ENCODE measurements at regions not wholly inside any gene's neighbourhood (a gene's known extent, or its start where the extent isn't known, plus 50 kb on each side); places are given as distances from the start of the nearest gene placed in this dataset.

GRCh38 chr2:41042343-41042742 lies 590.5 kb upstream of the SLC8A1 start:
- TF ChIP-seq, protein P1, sequence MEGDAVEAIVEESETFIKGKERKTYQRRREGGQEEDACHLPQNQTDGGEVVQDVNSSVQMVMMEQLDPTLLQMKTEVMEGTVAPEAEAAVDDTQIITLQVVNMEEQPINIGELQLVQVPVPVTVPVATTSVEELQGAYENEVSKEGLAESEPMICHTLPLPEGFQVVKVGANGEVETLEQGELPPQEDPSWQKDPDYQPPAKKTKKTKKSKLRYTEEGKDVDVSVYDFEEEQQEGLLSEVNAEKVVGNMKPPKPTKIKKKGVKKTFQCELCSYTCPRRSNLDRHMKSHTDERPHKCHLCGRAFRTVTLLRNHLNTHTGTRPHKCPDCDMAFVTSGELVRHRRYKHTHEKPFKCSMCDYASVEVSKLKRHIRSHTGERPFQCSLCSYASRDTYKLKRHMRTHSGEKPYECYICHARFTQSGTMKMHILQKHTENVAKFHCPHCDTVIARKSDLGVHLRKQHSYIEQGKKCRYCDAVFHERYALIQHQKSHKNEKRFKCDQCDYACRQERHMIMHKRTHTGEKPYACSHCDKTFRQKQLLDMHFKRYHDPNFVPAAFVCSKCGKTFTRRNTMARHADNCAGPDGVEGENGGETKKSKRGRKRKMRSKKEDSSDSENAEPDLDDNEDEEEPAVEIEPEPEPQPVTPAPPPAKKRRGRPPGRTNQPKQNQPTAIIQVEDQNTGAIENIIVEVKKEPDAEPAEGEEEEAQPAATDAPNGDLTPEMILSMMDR (IDR thresholded peaks at IDR 0.05; ENCODE audit: insufficient read depth, low read depth, low read length, missing control alignments), result no peak
- DNase-seq (ENCODE audit: low read depth), result no peak
- H3K4me3 ChIP-seq (ENCODE audit: low read depth, low read length), result no peak overlapping the region

DNA sequence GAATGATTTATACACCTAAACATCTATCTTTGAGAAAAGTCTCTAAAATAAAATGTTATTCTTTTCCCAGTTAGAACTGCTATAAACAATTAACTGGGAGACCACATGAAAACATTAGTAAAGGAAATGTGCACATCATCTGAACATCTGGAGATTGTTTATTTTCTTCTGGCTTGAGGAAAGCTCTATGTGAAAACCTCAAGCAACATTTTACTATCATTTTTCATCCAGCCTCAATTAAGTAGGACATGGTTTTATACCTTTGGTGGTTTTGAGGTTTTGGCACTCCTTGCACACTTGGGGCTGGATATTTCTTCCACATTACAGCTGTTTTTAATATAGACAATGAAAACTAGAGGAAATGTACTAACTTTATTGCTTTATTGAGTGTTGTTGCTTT lies 609.5 kb upstream of the SLC8A1 start:
- no peak for DNase-seq (ENCODE audit: low read depth)
- H3K4me3 ChIP-seq (ENCODE audit: low read depth, low read length), result no peak overlapping the region
- TF ChIP-seq, protein P1 (IDR thresholded peaks at IDR 0.05; ENCODE audit: insufficient read depth, low read depth, low read length, missing control alignments), result no peak

DNA sequence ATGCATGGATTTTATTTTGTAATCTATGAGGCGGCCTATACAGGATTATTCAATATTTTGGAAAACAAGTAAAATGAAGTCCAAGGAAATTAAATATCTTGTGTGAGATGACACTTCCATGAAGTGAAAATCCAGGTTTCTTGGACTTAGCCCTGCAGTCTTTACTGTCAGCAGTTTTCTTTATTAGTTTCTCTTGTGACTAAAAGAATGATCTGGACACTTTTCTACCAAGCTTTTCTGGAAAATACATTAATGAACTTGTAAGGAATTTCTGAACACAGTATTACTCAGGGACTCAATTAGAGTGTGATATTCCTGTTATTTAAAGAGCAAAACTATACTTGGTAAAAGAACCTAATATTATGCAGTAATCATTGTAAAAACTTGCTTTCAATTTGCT lies 610.4 kb upstream of the SLC8A1 start:
- TF ChIP-seq, protein P1 (IDR thresholded peaks at IDR 0.05; ENCODE audit: insufficient read depth, low read depth, low read length, missing control alignments), result no peak
- DNase-seq (ENCODE audit: low read depth), result no peak
- no peak overlapping the region for H3K4me3 ChIP-seq (ENCODE audit: low read depth, low read length)

DNA sequence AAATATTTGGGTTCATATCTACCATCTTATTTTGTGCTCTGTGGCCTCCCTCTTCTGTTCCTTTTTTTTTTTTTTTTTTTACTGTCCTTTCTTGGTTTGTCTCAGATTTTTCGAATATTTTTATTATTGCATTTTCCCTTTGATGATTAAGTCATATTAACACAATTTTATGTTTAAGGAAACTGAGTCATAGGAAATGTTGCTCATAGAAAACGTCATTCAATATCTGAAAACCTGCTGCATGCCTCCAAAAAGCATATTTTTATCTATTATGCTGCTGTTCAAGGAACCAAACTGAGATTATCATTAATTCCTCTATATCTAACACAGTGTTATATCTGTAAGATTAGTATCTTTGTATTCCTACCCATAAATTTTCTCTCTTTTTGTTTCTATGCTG lies 614.3 kb upstream of the SLC8A1 start:
- DNase-seq (ENCODE audit: low read depth), result no peak
- TF ChIP-seq, protein P1 (IDR thresholded peaks at IDR 0.05; ENCODE audit: insufficient read depth, low read depth, low read length, missing control alignments), result no peak
- no peak overlapping the region for H3K4me3 ChIP-seq (ENCODE audit: low read depth, low read length)

GRCh38 chr2:41068740-41069139 lies 616.9 kb upstream of the SLC8A1 start:
- H3K4me3 ChIP-seq (ENCODE audit: low read depth, low read length), result no peak overlapping the region
- no peak for DNase-seq (ENCODE audit: low read depth)
- TF ChIP-seq, protein P1 (IDR thresholded peaks at IDR 0.05; ENCODE audit: insufficient read depth, low read depth, low read length, missing control alignments), result no peak

DNA sequence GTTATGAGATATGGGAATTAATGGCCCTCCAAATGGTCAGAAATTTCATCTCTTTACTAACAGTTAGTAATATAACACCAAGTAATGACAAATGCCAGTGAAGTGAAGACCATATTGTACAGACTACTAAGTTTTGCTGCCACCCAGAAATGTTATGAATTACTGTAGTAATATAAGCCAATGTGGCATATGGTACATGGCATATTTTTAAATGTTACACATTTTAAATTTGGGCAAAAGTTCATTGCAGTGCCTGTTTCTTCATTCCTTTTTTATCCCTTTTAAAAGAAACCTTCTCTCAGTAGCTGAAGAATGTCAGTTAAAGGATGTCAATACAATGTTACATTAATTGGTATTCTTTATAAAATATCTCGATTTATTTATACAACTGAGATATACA lies 626.5 kb upstream of the SLC8A1 start:
- TF ChIP-seq, protein P1 (IDR thresholded peaks at IDR 0.05; ENCODE audit: insufficient read depth, low read depth, low read length, missing control alignments), result no peak
- no peak overlapping the region for H3K4me3 ChIP-seq (ENCODE audit: low read depth, low read length)
- no peak for DNase-seq (ENCODE audit: low read depth)

DNA sequence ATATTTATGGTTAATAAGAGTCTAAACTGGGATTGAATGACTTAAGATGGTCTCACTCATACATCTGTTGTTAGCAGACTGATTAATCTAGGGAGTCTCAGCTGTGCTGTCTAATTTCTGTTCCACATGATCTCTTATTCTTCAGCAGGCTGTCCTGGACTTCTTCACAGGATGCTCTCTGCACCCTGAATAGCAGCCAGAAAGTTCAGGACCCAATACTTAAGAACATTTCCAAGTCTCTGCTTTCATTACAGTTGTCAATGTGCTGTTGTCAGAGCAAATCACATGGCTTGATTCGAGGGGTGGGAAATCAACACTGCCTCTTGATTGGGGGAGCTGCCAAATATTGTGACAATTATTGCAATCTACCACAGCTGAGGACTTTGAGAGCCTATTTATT lies 627.1 kb upstream of the SLC8A1 start:
- H3K4me3 ChIP-seq (ENCODE audit: low read depth, low read length), result no peak overlapping the region
- DNase-seq (ENCODE audit: low read depth), result no peak
- TF ChIP-seq, protein P1 (IDR thresholded peaks at IDR 0.05; ENCODE audit: insufficient read depth, low read depth, low read length, missing control alignments), result no peak

Data from GM12865 (cell line).